Astrocyte (in vitro differentiated cells and primary cell): ENCODE measurements at regions not wholly inside any gene's neighbourhood (a gene's known extent, or its start where the extent isn't known, plus 50 kb on each side); places are given as distances from the start of the nearest gene placed in this dataset.
A peak's percentile ranks its signal among the peaks of the same experiment; 100 is the strongest.

Experiments
- DNase-seq: peaks from one replicate; pipeline ENCODE4 v3.0.0-alpha.2; 2010; ENCODE audit warnings: low read depth
- FAIRE-seq: peaks from 2 replicates; lab custom pipeline; 2011; peaks lifted over from hg19 to GRCh38; lab: Jason Lieb, UNC
- H2AFZ ChIP-seq: 2 replicates; pipeline ENCODE4 v1.6.0; 2012; ENCODE audit warnings: low read depth, low read length, inconsistent platforms
- H3K27ac ChIP-seq: 2 replicates; pipeline ENCODE4 v1.5.1; 2011; ENCODE audit warnings: low read depth, low read length, inconsistent platforms
- H3K27me3 ChIP-seq: 2 replicates; pipeline ENCODE4 v1.6.0; 2011; ENCODE audit warnings: low read length, inconsistent platforms; ENCODE audit not compliant: insufficient read depth
- H3K36me3 ChIP-seq: 2 replicates; pipeline ENCODE4 v1.5.1; 2011; ENCODE audit warnings: low read length, inconsistent platforms; ENCODE audit not compliant: insufficient read depth
- H3K4me1 ChIP-seq: 2 replicates; pipeline ENCODE4 v1.5.1; 2011; ENCODE audit warnings: low read length, inconsistent platforms; ENCODE audit not compliant: insufficient read depth
- H3K4me2 ChIP-seq: 2 replicates; pipeline ENCODE4 v1.6.0; 2012; ENCODE audit warnings: low read length, inconsistent platforms
- H3K4me3 ChIP-seq: 2 replicates; pipeline ENCODE4 v1.5.1; 2011; ENCODE audit warnings: low read depth, mild to moderate bottlenecking, low read length, inconsistent platforms; ENCODE audit not compliant: insufficient read depth
- H3K79me2 ChIP-seq: 2 replicates; pipeline ENCODE4 v1.6.0; 2012; ENCODE audit warnings: mild to moderate bottlenecking, low read length, inconsistent platforms; ENCODE audit not compliant: insufficient read depth
- H3K9ac ChIP-seq: 2 replicates; pipeline ENCODE4 v1.6.0; 2012; ENCODE audit warnings: mild to moderate bottlenecking, low read length, inconsistent platforms
- H3K9me3 ChIP-seq: 2 replicates; pipeline ENCODE4 v1.5.1; 2012; ENCODE audit warnings: low read depth, mild to moderate bottlenecking, low read length, inconsistent platforms; ENCODE audit not compliant: insufficient read depth
- H4K20me1 ChIP-seq: 2 replicates; pipeline ENCODE4 v1.6.0; 2012; ENCODE audit warnings: low read length, inconsistent platforms; ENCODE audit not compliant: insufficient read depth
- H3K27ac Mint-ChIP-seq: one replicate; pipeline ENCODE4 v1.8.0; 2021; ENCODE audit warnings: mild to moderate bottlenecking, mixed read lengths; ENCODE audit not compliant: unreplicated experiment
- H3K27me3 Mint-ChIP-seq: one replicate; pipeline ENCODE4 v1.8.0; 2021; ENCODE audit warnings: low read depth, mixed read lengths; ENCODE audit not compliant: unreplicated experiment
- H3K36me3 Mint-ChIP-seq: one replicate; pipeline ENCODE4 v1.8.0; 2021; ENCODE audit warnings: low read depth, mixed read lengths; ENCODE audit not compliant: unreplicated experiment
- H3K4me1 Mint-ChIP-seq: one replicate; pipeline ENCODE4 v1.8.0; 2021; ENCODE audit warnings: low read depth, mixed read lengths; ENCODE audit not compliant: unreplicated experiment
- H3K4me3 Mint-ChIP-seq: one replicate; pipeline ENCODE4 v1.8.0; 2021; ENCODE audit warnings: mild to moderate bottlenecking, moderate library complexity, mixed read lengths; ENCODE audit not compliant: unreplicated experiment
- H3K9me3 Mint-ChIP-seq: one replicate; pipeline ENCODE4 v1.8.0; 2021; ENCODE audit warnings: mild to moderate bottlenecking, mixed read lengths; ENCODE audit not compliant: unreplicated experiment
- EZH2 ChIP-seq: IDR thresholded peaks from 2 replicates; pipeline ENCODE4 v1.6.1; 2012; ENCODE audit warnings: mild to moderate bottlenecking, low read length, inconsistent platforms; ENCODE audit not compliant: insufficient read depth
- TF ChIP-seq, protein P1 (sequence below): IDR thresholded peaks from 2 replicates; pipeline ENCODE4 v1.5.1; 2011; ENCODE audit warnings: low read depth, mild to moderate bottlenecking, inconsistent platforms, low read length, moderate library complexity; ENCODE audit not compliant: insufficient read depth

DNA sequence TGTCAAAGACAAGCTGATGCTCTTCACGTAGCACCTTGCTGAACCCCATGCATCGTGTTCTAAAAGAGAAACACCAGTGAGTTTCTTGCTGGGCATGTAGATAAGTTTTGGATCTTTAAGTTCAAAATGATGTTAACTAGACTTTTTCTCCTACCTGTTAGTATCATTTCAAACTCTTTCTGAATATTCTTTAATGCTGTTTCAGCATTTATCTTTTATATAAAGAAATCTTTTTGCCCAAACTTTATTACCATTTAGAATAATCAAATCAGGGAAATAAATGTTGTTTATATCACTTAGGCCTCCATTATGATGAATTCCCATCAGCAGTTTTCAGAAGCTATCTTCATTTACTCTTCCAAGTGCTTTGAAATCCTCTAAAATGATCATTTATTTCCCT lies 542.8 kb downstream of the CDH10 start:
- H2AFZ ChIP-seq, result no peak overlapping the region
- Mint-ChIP-seq H3K4me1 (no peaks in the 10 kb centered on the region), H3K27ac (no peak overlapping the region), H3K9me3 (no peaks in the 10 kb centered on the region), H3K36me3 (no peaks in the 10 kb centered on the region), H3K4me3 (no peak overlapping the region), H3K27me3 (no peaks in the 10 kb centered on the region)
- FAIRE-seq (no peak), DNase-seq (no peak)
- no peaks in the 10 kb centered on the region for H3K9me3 ChIP-seq
- H3K36me3 ChIP-seq, result no peaks in the 10 kb centered on the region
- no peak overlapping the region for H3K9ac ChIP-seq
- TF ChIP-seq EZH2, result no peak
- TF ChIP-seq, protein P1, sequence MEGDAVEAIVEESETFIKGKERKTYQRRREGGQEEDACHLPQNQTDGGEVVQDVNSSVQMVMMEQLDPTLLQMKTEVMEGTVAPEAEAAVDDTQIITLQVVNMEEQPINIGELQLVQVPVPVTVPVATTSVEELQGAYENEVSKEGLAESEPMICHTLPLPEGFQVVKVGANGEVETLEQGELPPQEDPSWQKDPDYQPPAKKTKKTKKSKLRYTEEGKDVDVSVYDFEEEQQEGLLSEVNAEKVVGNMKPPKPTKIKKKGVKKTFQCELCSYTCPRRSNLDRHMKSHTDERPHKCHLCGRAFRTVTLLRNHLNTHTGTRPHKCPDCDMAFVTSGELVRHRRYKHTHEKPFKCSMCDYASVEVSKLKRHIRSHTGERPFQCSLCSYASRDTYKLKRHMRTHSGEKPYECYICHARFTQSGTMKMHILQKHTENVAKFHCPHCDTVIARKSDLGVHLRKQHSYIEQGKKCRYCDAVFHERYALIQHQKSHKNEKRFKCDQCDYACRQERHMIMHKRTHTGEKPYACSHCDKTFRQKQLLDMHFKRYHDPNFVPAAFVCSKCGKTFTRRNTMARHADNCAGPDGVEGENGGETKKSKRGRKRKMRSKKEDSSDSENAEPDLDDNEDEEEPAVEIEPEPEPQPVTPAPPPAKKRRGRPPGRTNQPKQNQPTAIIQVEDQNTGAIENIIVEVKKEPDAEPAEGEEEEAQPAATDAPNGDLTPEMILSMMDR, result no peak
- no peaks in the 10 kb centered on the region for H4K20me1 ChIP-seq
- H3K27ac ChIP-seq, result no peak overlapping the region
- no peaks in the 10 kb centered on the region for H3K4me1 ChIP-seq
- H3K4me3 ChIP-seq, result no peak overlapping the region
- no peak overlapping the region for H3K4me2 ChIP-seq
- H3K79me2 ChIP-seq, result no peaks in the 10 kb centered on the region
- H3K27me3 ChIP-seq, result no peaks in the 10 kb centered on the region

DNA sequence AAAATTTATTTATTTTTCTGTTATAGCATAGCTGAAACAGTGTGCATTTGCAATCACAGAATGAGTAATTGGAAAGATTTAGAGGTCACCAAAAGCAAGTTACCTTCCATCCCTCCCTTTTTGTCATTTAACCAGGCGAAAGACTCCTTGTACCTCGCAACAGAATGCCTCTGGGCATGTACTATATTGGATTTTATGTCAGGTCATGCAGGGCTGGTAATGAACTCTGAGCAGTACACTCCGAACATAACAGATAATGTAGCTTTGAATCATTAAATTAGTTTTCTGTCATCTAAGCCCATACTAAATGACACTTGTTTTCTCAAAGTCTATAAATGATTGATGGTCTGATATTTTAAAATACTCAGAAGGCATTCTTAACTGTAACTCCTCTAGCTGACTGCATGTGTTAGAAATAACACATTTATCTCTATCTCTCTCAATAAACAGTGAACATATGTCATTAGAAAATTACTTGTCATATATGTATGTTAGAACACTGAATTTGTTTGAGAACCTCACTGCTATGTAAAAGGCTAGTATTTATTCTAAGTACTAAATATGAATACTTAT lies 541.2 kb downstream of the CDH10 start:
- Histone ChIP-seq H3K79me2 (no peaks in the 10 kb centered on the region), H4K20me1 (no peaks in the 10 kb centered on the region), H3K27ac (no peak overlapping the region), H3K4me2 (no peak overlapping the region), H3K4me1 (no peaks in the 10 kb centered on the region), H3K27me3 (no peaks in the 10 kb centered on the region), H3K9me3 (no peaks in the 10 kb centered on the region), H3K36me3 (no peaks in the 10 kb centered on the region), H3K9ac (no peak overlapping the region), H2AFZ (no peak overlapping the region), H3K4me3 (no peak overlapping the region)
- no peak overlapping the region for H3K4me3 Mint-ChIP-seq
- H3K9me3 Mint-ChIP-seq, result no peaks in the 10 kb centered on the region
- TF ChIP-seq, protein P1, result no peak
- no peak for TF ChIP-seq EZH2
- H3K36me3 Mint-ChIP-seq, result no peaks in the 10 kb centered on the region
- H3K27ac Mint-ChIP-seq, result no peak overlapping the region
- H3K4me1 Mint-ChIP-seq, result no peaks in the 10 kb centered on the region
- DNase-seq (no peak), FAIRE-seq (no peak)
- no peaks in the 10 kb centered on the region for H3K27me3 Mint-ChIP-seq

DNA sequence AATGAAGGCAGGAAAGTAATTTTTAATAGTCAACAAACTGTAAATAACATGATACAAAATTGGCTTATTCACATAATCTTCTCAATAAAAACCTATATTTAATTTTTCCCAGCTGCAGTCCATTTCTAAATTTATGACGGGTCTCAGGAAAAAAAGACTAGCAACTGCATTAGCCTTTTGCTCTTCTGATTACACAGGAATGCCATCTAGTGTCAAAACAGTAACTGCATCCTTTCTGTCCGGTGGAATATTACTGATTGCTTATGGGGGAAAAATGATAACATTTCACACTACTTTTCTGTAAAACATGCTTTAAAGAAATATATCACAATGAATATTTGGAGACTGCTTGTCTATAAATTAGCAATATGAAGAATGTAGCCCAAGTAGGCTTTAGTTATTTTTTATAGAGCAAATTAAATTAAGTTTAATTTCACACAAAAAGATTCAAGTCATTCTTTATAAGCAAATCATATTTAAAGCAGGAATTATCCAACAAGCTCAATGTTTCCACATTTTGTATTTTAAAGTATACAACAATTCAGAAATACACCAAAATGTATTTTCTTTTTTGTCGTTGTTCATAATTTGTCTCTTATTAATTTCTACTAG lies 534.7 kb downstream of the CDH10 start:
- H3K27me3 Mint-ChIP-seq, result no peaks in the 10 kb centered on the region
- H3K4me1 Mint-ChIP-seq, result no peaks in the 10 kb centered on the region
- no peaks in the 10 kb centered on the region for H3K27me3 ChIP-seq
- no peaks in the 10 kb centered on the region for H4K20me1 ChIP-seq
- H3K9me3 Mint-ChIP-seq, result no peaks in the 10 kb centered on the region
- H3K27ac ChIP-seq, result no peak overlapping the region
- no peak overlapping the region for H3K9ac ChIP-seq
- H3K4me3 ChIP-seq, result no peak overlapping the region
- no peak overlapping the region for H3K4me3 Mint-ChIP-seq
- H3K4me1 ChIP-seq, result no peaks in the 10 kb centered on the region
- H2AFZ ChIP-seq, result no peak overlapping the region
- H3K36me3 ChIP-seq, result no peaks in the 10 kb centered on the region
- no peaks in the 10 kb centered on the region for H3K79me2 ChIP-seq
- no peaks in the 10 kb centered on the region for H3K9me3 ChIP-seq
- no peak overlapping the region for H3K27ac Mint-ChIP-seq
- FAIRE-seq, result no peak
- TF ChIP-seq, protein P1, result peak; percentile 32
- no peak for TF ChIP-seq EZH2
- H3K36me3 Mint-ChIP-seq, result no peaks in the 10 kb centered on the region
- peak; percentile 1 for DNase-seq
- no peak overlapping the region for H3K4me2 ChIP-seq
